ENCODE measurements at regions not wholly inside any gene's neighbourhood (a gene's known extent, or its start where the extent isn't known, plus 50 kb on each side); places are given as distances from the start of the nearest gene placed in this dataset.

- Mint-ChIP-seq H3K36me3 (no peaks in the 10 kb centered on the region), H3K4me3 (no peak overlapping the region), H3K9me3 (no peaks in the 10 kb centered on the region), H3K27ac (no peak overlapping the region), H3K27me3 (no peaks in the 10 kb centered on the region), H3K4me1 (ENCODE audit: unreplicated experiment) (no peaks in the 10 kb centered on the region)
- no peak for DNase-seq (ENCODE audit: extremely low spot score, unreplicated experiment)
- TF ChIP-seq, protein P1, sequence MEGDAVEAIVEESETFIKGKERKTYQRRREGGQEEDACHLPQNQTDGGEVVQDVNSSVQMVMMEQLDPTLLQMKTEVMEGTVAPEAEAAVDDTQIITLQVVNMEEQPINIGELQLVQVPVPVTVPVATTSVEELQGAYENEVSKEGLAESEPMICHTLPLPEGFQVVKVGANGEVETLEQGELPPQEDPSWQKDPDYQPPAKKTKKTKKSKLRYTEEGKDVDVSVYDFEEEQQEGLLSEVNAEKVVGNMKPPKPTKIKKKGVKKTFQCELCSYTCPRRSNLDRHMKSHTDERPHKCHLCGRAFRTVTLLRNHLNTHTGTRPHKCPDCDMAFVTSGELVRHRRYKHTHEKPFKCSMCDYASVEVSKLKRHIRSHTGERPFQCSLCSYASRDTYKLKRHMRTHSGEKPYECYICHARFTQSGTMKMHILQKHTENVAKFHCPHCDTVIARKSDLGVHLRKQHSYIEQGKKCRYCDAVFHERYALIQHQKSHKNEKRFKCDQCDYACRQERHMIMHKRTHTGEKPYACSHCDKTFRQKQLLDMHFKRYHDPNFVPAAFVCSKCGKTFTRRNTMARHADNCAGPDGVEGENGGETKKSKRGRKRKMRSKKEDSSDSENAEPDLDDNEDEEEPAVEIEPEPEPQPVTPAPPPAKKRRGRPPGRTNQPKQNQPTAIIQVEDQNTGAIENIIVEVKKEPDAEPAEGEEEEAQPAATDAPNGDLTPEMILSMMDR (conservative IDR thresholded peaks at IDR 0.05), result no peak
These were observed 90.3 kb upstream of the FAM174B start for GRCh38 chr15:92745845-92746271.

DNA sequence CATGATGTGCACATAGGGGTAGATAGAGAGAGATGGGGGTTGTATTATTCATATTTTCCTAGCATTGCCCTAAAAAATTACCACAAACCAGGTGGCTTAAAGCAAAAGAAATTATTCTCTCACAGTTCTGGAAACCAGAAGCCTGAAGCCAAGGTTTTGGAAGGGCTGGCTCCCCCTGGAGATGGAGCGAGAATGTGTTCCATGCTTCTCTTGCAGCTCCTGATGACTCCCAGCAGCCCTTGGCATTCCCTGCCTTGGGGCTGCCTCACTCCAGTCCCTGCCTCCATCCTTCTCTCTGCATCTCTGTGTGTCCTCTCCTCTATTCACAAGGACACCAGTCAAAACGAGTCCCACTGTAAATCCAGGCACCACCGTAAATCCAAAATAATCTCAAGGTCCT is 91.5 kb upstream of the FAM174B start:
- H3K36me3 Mint-ChIP-seq, result peaks cover 4% of the 10 kb centered on the region
- TF ChIP-seq, protein P1 (conservative IDR thresholded peaks at IDR 0.05), result no peak
- H3K4me3 Mint-ChIP-seq, result no peak overlapping the region
- peaks cover 4% of the 10 kb centered on the region for H3K9me3 Mint-ChIP-seq
- no peak overlapping the region for H3K27ac Mint-ChIP-seq
- no peak for DNase-seq (ENCODE audit: extremely low spot score, unreplicated experiment)
- H3K4me1 Mint-ChIP-seq (ENCODE audit: unreplicated experiment), result peaks cover 9% of the 10 kb centered on the region
- H3K27me3 Mint-ChIP-seq, result no peaks in the 10 kb centered on the region

- Mint-ChIP-seq H3K4me3 (no peak overlapping the region), H3K27me3 (no peaks in the 10 kb centered on the region), H3K36me3 (peaks cover 4% of the 10 kb centered on the region), H3K9me3 (peaks cover 8% of the 10 kb centered on the region), H3K4me1 (ENCODE audit: unreplicated experiment) (peaks cover 12% of the 10 kb centered on the region), H3K27ac (no peak overlapping the region)
- TF ChIP-seq, protein P1 (conservative IDR thresholded peaks at IDR 0.05), result no peak
- DNase-seq (ENCODE audit: extremely low spot score, unreplicated experiment), result no peak
These were observed 93.6 kb upstream of the FAM174B start for GRCh38 chr15:92749216-92749615.

GRCh38 chr15:92749946-92750345 is 94.4 kb upstream of the FAM174B start:
- Mint-ChIP-seq H3K27ac (no peak overlapping the region), H3K4me3 (no peak overlapping the region), H3K36me3 (peaks cover 4% of the 10 kb centered on the region), H3K4me1 (ENCODE audit: unreplicated experiment) (peaks cover 12% of the 10 kb centered on the region), H3K9me3 (peaks cover 8% of the 10 kb centered on the region), H3K27me3 (no peaks in the 10 kb centered on the region)
- no peak for DNase-seq (ENCODE audit: extremely low spot score, unreplicated experiment)
- TF ChIP-seq, protein P1 (conservative IDR thresholded peaks at IDR 0.05), result no peak

- TF ChIP-seq, protein P1 (conservative IDR thresholded peaks at IDR 0.05), result no peak
- peaks cover 8% of the 10 kb centered on the region for H3K9me3 Mint-ChIP-seq
- peak overlapping the region; percentile 82 for H3K27ac Mint-ChIP-seq
- H3K4me3 Mint-ChIP-seq, result peak overlapping the region; percentile 58
- peaks cover 4% of the 10 kb centered on the region for H3K36me3 Mint-ChIP-seq
- H3K4me1 Mint-ChIP-seq (ENCODE audit: unreplicated experiment), result peaks cover 12% of the 10 kb centered on the region
- DNase-seq (ENCODE audit: extremely low spot score, unreplicated experiment), result no peak
- H3K27me3 Mint-ChIP-seq, result no peaks in the 10 kb centered on the region
These were observed 96.0 kb upstream of the FAM174B start for GRCh38 chr15:92751528-92751927.

DNA sequence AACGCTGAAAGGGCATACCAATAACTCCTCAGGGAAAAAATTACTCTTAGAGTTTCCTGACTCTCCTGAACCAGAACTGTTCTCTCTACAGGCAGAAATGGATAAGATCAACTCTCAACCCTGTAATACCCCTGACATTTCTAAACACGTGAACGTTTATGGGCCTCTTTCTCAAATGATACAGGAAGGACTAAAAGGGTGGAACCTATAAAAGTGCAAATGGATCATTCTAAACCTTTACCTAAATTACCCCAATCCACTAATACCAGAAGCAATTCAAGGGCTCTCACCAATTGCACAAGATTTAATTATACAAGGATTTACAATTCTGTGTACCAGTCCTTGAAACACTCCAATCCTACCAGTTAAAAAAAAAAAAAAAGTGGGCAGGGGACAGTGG is 98.0 kb upstream of the FAM174B start:
- no peak overlapping the region for H3K27ac Mint-ChIP-seq
- H3K36me3 Mint-ChIP-seq, result peaks cover 4% of the 10 kb centered on the region
- TF ChIP-seq, protein P1 (conservative IDR thresholded peaks at IDR 0.05), result no peak
- H3K27me3 Mint-ChIP-seq, result no peaks in the 10 kb centered on the region
- H3K4me3 Mint-ChIP-seq, result no peak overlapping the region
- peaks cover 12% of the 10 kb centered on the region for H3K4me1 Mint-ChIP-seq (ENCODE audit: unreplicated experiment)
- no peak for DNase-seq (ENCODE audit: extremely low spot score, unreplicated experiment)
- H3K9me3 Mint-ChIP-seq, result peaks cover 8% of the 10 kb centered on the region

Measured in type B pancreatic cell (in vitro differentiated cells).